H1 (cell line): ENCODE measurements at regions not wholly inside any gene's neighbourhood (a gene's known extent, or its start where the extent isn't known, plus 50 kb on each side); places are given as distances from the start of the nearest gene placed in this dataset.

Experiments used
- CTCF ChIA-PET: fragments of 300-600 bp; sonication (Branson Sonifier 250); formaldehyde crosslinking; loops from one replicate; lab custom pipeline; 2021; ENCODE audit not compliant: partially characterized antibody; lab: Charles Lee
- POLR2A ChIA-PET: fragments of 300-600 bp; sonication (Branson Sonifier 250); formaldehyde crosslinking; loops from one replicate; lab custom pipeline; 2021; ENCODE audit warnings: inconsistent platforms; ENCODE audit not compliant: partially characterized antibody; lab: Charles Lee
- DNase-seq, 2 experiments: peaks; one replicate each; pipeline versions ENCODE4 v3.0.0 to v3.0.0-alpha.2; 2010 to 2022; ENCODE audit warnings: low spot score in 2 of 2, low read depth in 1 of 2, mixed read lengths in 1 of 2
- FAIRE-seq: peaks from 2 replicates; lab custom pipeline; 2011; peaks lifted over from hg19 to GRCh38; lab: Jason Lieb, UNC
- H2AFZ ChIP-seq: 2 replicates; pipeline ENCODE4 v1.8.1; 2012; ENCODE audit warnings: low read length, inconsistent platforms
- H2AK5ac ChIP-seq: 2 replicates; pipeline ENCODE4 v1.6.1; 2013; ENCODE audit warnings: low read depth, low read length
- H2BK120ac ChIP-seq: replicated peaks from 2 replicates; pipeline ENCODE3; 2013; ENCODE audit warnings: low read depth, low read length, inconsistent platforms
- H2BK12ac ChIP-seq: 2 replicates; pipeline ENCODE4 v1.6.1; 2013; ENCODE audit warnings: low read depth, low read length
- H2BK15ac ChIP-seq: 2 replicates; pipeline ENCODE4 v1.6.1; 2013; ENCODE audit warnings: low read length
- H2BK20ac ChIP-seq: 2 replicates; pipeline ENCODE4 v1.6.1; 2013; ENCODE audit warnings: low read length
- H2BK5ac ChIP-seq: 2 replicates; pipeline ENCODE4 v1.6.1; 2013; ENCODE audit warnings: low read depth, low read length
- H3K14ac ChIP-seq: 2 replicates; pipeline ENCODE4 v1.6.1; 2013; ENCODE audit warnings: inconsistent platforms; ENCODE audit not compliant: insufficient read length
- H3K18ac ChIP-seq: 2 replicates; pipeline ENCODE4 v1.6.1; 2013; ENCODE audit warnings: low read length; ENCODE audit errors: extremely low read depth
- H3K23ac ChIP-seq: 2 replicates; pipeline ENCODE4 v1.6.1; 2013; ENCODE audit warnings: inconsistent platforms; ENCODE audit not compliant: insufficient read length
- H3K23me2 ChIP-seq: 2 replicates; pipeline ENCODE4 v1.6.1; 2013; ENCODE audit warnings: low read depth, low read length
- H3K27ac ChIP-seq: 2 replicates; pipeline ENCODE4 v1.6.1; 2011; ENCODE audit warnings: low read depth, low read length, inconsistent platforms
- H3K27me3 ChIP-seq, 4 experiments: replicated peaks in 1 of 4; 1 replicate in 1 of 4; 2 replicates in 3 of 4; pipeline versions ENCODE4 v1.6.1 to v1.8.1; 2011 to 2013; ENCODE audit warnings: low read length in 3 of 4, mild to moderate bottlenecking in 3 of 4, inconsistent platforms in 2 of 4, mixed read lengths in 2 of 4, moderate library complexity in 1 of 4; ENCODE audit not compliant: control insufficient read depth in 3 of 4, insufficient read depth in 3 of 4; ENCODE audit errors: extremely low read depth in 1 of 4
- H3K36me3 ChIP-seq, 4 experiments: 2 replicates each; pipeline versions ENCODE4 v1.6.1 to v1.8.1; 2011 to 2013; ENCODE audit warnings: mild to moderate bottlenecking in 4 of 4, low read length in 3 of 4, moderate library complexity in 2 of 4, control low read depth in 1 of 4, inconsistent platforms in 1 of 4; ENCODE audit not compliant: insufficient read depth in 4 of 4, control insufficient read depth in 2 of 4
- H3K4ac ChIP-seq: replicated peaks from 2 replicates; pipeline ENCODE3; 2013; ENCODE audit warnings: low read length, low read depth, mixed read lengths, inconsistent platforms; ENCODE audit not compliant: insufficient read length
- H3K4me1 ChIP-seq, 4 experiments: replicated peaks in 1 of 4; 1 replicate in 1 of 4; 2 replicates in 3 of 4; pipeline versions ENCODE4 v1.6.1 to v1.8.1; 2011 to 2013; ENCODE audit warnings: low read length in 3 of 4, inconsistent platforms in 2 of 4, mixed read lengths in 1 of 4; ENCODE audit not compliant: insufficient read depth in 4 of 4, control insufficient read depth in 3 of 4
- H3K4me2 ChIP-seq, 2 experiments: 2 replicates each; pipeline versions ENCODE4 v1.6.1 to v1.8.1; 2011 to 2013; ENCODE audit warnings: low read depth in 2 of 2, low read length in 2 of 2, control low read depth in 1 of 2, inconsistent platforms in 1 of 2, mild to moderate bottlenecking in 1 of 2; ENCODE audit not compliant: insufficient read depth in 1 of 2
- H3K4me3 ChIP-seq, 4 experiments: fragments of 200-600, 300-600 bp in 1 of 4; sonication (generic), shearing (Covaris generic), sonication (Bioruptor Twin) in 1 of 4; 2 replicates each; pipeline versions ENCODE4 v1.5.1 to v1.8.1; 2011 to 2016; ENCODE audit warnings: low read length in 4 of 4, low read depth in 3 of 4, control low read depth in 2 of 4, inconsistent platforms in 2 of 4, mild to moderate bottlenecking in 2 of 4, mixed read lengths in 1 of 4, moderate library complexity in 1 of 4; ENCODE audit not compliant: insufficient read depth in 2 of 4; ENCODE audit errors: extremely low read depth in 1 of 4
- H3K56ac ChIP-seq: replicated peaks from 2 replicates; pipeline ENCODE3; 2013; ENCODE audit warnings: low read depth, mild to moderate bottlenecking, mixed read lengths, low read length, inconsistent platforms; ENCODE audit not compliant: insufficient read length
- H3K79me1 ChIP-seq: 2 replicates; pipeline ENCODE4 v1.6.1; 2013; ENCODE audit warnings: low read depth, low read length, control low read depth
- H3K79me2 ChIP-seq, 2 experiments: 2 replicates each; pipeline versions ENCODE4 v1.6.1 to v1.8.1; 2012 to 2013; ENCODE audit warnings: low read length in 2 of 2, mild to moderate bottlenecking in 2 of 2, inconsistent platforms in 1 of 2; ENCODE audit not compliant: insufficient read depth in 2 of 2, control insufficient read depth in 1 of 2
- H3K9ac ChIP-seq, 4 experiments: replicated peaks in 1 of 4; 1 replicate in 1 of 4; 2 replicates in 3 of 4; pipeline versions ENCODE4 v1.6.1 to v1.8.1; 2011 to 2013; ENCODE audit warnings: low read depth in 3 of 4, low read length in 3 of 4, control low read depth in 2 of 4, mild to moderate bottlenecking in 2 of 4, moderate library complexity in 2 of 4, inconsistent platforms in 1 of 4; ENCODE audit errors: extremely low read depth in 1 of 4
- H3K9me3 ChIP-seq, 2 experiments: 2 replicates each; pipeline versions ENCODE4 v1.6.1 to v1.8.1; 2012 to 2013; ENCODE audit warnings: mild to moderate bottlenecking in 2 of 2, moderate library complexity in 2 of 2, control low read depth in 1 of 2, inconsistent platforms in 1 of 2, low read depth in 1 of 2, low read length in 1 of 2, mixed read lengths in 1 of 2; ENCODE audit not compliant: insufficient read depth in 2 of 2
- H4K20me1 ChIP-seq, 2 experiments: replicated peaks in 1 of 2; 2 replicates each; pipeline versions ENCODE3 to v1.8.1; 2011 to 2013; ENCODE audit warnings: inconsistent platforms in 2 of 2, low read length in 2 of 2, mild to moderate bottlenecking in 1 of 2; ENCODE audit not compliant: insufficient read depth in 2 of 2, control insufficient read depth in 1 of 2
- H4K5ac ChIP-seq: 2 replicates; pipeline ENCODE4 v1.6.1; 2013; ENCODE audit warnings: low read length, low read depth, mixed read lengths, inconsistent platforms; ENCODE audit not compliant: insufficient read length
- H4K8ac ChIP-seq: 2 replicates; pipeline ENCODE4 v1.8.0; 2013; ENCODE audit warnings: mild to moderate bottlenecking, moderate library complexity, low read length, inconsistent platforms; ENCODE audit not compliant: insufficient read depth; ENCODE audit errors: extremely low read depth
- H4K91ac ChIP-seq: replicated peaks from 2 replicates; pipeline ENCODE3; 2013; ENCODE audit warnings: low read length, mixed read lengths, inconsistent platforms; ENCODE audit not compliant: insufficient read length
- CEBPB ChIP-seq: IDR thresholded peaks from 2 replicates; pipeline ENCODE4 v1.6.1; 2012; ENCODE audit warnings: low read depth, low read length
- CTBP2 ChIP-seq: IDR thresholded peaks from 2 replicates; pipeline ENCODE4 v1.7.0; 2011; ENCODE audit warnings: borderline replicate concordance, mild to moderate bottlenecking, moderate library complexity, mixed read lengths, low read length; ENCODE audit not compliant: insufficient read depth, insufficient read length
- JUN ChIP-seq: IDR thresholded peaks from 2 replicates; pipeline ENCODE4 v1.6.1; 2011; ENCODE audit warnings: low read depth, mild to moderate bottlenecking, improper control_type of control experiment, low read length
- RNF2 ChIP-seq: fragments of 200-900, 300-1000 bp; sonication (generic); IDR thresholded peaks from 2 replicates; pipeline ENCODE4 v1.7.1; 2016; ENCODE audit warnings: borderline replicate concordance, low read depth, mild to moderate bottlenecking, antibody characterized with exemption, low read length; ENCODE audit not compliant: poor library complexity, severe bottlenecking; ENCODE audit errors: missing control alignments
- RXRA ChIP-seq: IDR thresholded peaks from 2 replicates; pipeline ENCODE4 v1.6.1; 2011; ENCODE audit warnings: low read depth, mild to moderate bottlenecking, low read length, moderate library complexity; ENCODE audit not compliant: insufficient read depth
- SUZ12 ChIP-seq: fragments of 200-600 bp; sonication (generic); IDR thresholded peaks from 2 replicates; pipeline ENCODE4 v1.6.1; 2012; ENCODE audit warnings: mild to moderate bottlenecking, inconsistent platforms, low read length, moderate library complexity, mixed read lengths
- TEAD4 ChIP-seq: IDR thresholded peaks from 2 replicates; pipeline ENCODE4 v1.6.1; 2012; ENCODE audit warnings: low read depth, low read length, inconsistent platforms, mixed read lengths
- WGBS, 2 experiments: shearing (Covaris generic) in 1 of 2; methylation state at CpG; one replicate each; pipeline versions ENCODE4 v1.1.6 to v1.1.7; 2013 to 2015; ENCODE audit warnings: low lambda C conversion rate in 2 of 2, mixed read lengths in 2 of 2, inconsistent platforms in 1 of 2, low coverage in 1 of 2, missing lambda C conversion rate in 1 of 2; ENCODE audit not compliant: insufficient replicate concordance in 2 of 2, insufficient coverage in 1 of 2, insufficient read length in 1 of 2; ENCODE audit errors: extremely low coverage in 1 of 2, missing lambda C conversion rate in 1 of 2; 5-methylcytosine and 5-hydroxymethylcytosine counted together
- TF ChIP-seq, protein P1 (sequence below): IDR thresholded peaks from 2 replicates; pipeline ENCODE4 v1.6.1; 2012; ENCODE audit warnings: inconsistent platforms

DNA sequence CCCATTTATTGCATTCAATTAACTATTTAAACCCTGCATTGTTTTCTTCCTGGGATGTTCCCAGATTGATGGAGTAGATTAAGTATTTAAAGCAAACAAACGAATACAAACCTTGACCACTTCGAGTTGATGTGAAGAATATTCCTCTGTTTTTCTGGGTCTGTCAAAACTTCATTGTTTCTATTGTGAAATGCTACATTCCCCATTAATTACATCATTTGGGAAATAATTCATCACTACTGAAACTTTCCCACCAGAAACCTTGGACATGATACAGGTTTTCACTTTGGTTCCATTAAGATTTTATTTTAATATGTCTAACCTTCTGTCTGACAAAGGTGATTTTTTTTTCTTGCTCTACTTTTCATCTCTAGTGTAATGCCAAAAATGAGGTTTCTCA lies 365.1 kb upstream of the ETAA1 start:
- H3K23ac ChIP-seq = no peak overlapping the region
- H3K79me2 ChIP-seq = no peaks in the 10 kb centered on the region
- H4K20me1 ChIP-seq = no peaks in the 10 kb centered on the region
- no peak overlapping the region for H4K5ac ChIP-seq
- FAIRE-seq (no peak), DNase-seq (no peak)
- WGBS, 2 experiments = 88% methylated on average over 2 of the region's 2 CpGs; no CpG with 5 or more reads in 1 of the 2 experiments
- ChIA-PET CTCF (no interaction called here), POLR2A (no interaction called here)
- no peak overlapping the region for H3K18ac ChIP-seq
- H3K27me3 ChIP-seq = no peaks in the 10 kb centered on the region
- no peak overlapping the region for H3K4me2 ChIP-seq
- H2BK20ac ChIP-seq = no peak overlapping the region
- H3K23me2 ChIP-seq = no peaks in the 10 kb centered on the region
- TF ChIP-seq RNF2 = no peak
- TF ChIP-seq SUZ12 = no peak
- TF ChIP-seq CTBP2 = no peak
- no peak for TF ChIP-seq TEAD4
- no peak for TF ChIP-seq JUN
- no peak for TF ChIP-seq CEBPB
- TF ChIP-seq RXRA = no peak
- TF ChIP-seq, protein P1, sequence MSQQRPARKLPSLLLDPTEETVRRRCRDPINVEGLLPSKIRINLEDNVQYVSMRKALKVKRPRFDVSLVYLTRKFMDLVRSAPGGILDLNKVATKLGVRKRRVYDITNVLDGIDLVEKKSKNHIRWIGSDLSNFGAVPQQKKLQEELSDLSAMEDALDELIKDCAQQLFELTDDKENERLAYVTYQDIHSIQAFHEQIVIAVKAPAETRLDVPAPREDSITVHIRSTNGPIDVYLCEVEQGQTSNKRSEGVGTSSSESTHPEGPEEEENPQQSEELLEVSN = no peak
- no peaks in the 10 kb centered on the region for H3K36me3 ChIP-seq
- no peaks in the 10 kb centered on the region for H3K4me1 ChIP-seq
- H2BK15ac ChIP-seq = no peak overlapping the region
- H3K79me1 ChIP-seq = no peaks in the 10 kb centered on the region
- H3K56ac ChIP-seq = no peak overlapping the region
- no peak overlapping the region for H4K8ac ChIP-seq
- no peak overlapping the region for H2BK120ac ChIP-seq
- H2AK5ac ChIP-seq = no peak overlapping the region
- no peaks in the 10 kb centered on the region for H3K9me3 ChIP-seq
- no peak overlapping the region for H3K4ac ChIP-seq
- no peak overlapping the region for H3K27ac ChIP-seq
- no peak overlapping the region for H4K91ac ChIP-seq
- no peak overlapping the region for H3K9ac ChIP-seq
- H2AFZ ChIP-seq = no peak overlapping the region
- H3K14ac ChIP-seq = no peak overlapping the region
- H2BK5ac ChIP-seq = no peak overlapping the region
- no peak overlapping the region for H3K4me3 ChIP-seq
- no peak overlapping the region for H2BK12ac ChIP-seq
